ENCODE measurements at regions not wholly inside any gene's neighbourhood (a gene's known extent, or its start where the extent isn't known, plus 50 kb on each side); places are given as distances from the start of the nearest gene placed in this dataset.

DNA sequence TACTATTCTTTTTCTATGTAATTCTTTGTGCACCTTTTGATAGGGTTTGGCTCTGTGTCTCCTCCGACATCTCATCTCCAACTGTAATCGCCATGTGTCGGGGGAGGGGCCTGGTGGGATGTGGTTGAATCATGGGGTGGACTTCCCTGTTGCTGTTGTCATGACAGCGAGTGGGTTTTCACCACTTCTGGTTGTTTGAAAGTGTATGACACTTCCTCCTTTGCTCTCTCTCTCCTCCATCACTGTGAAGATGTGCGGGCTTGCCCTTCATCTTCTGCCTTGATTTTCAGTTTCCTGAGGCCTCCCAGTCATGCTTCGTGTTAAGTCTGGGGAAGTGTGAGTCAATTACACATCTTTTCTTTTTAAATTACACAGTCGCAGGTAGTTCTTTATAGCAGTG is 225.8 kb upstream of the DPPA4 start:
- Histone ChIP-seq H3K27ac (no peak overlapping the region), H3K27me3 (no peaks in the 10 kb centered on the region), H3K36me3 (no peaks in the 10 kb centered on the region), H3K9me3 (peaks cover 0 to 11% of the 10 kb centered on the region in 2 donors), H3K4me1 (no peaks in the 10 kb centered on the region), H3K4me3 (no peak overlapping the region)
- no peak for DNase-seq (ENCODE audit: low spot score in 2 of 2)
- TF ChIP-seq, protein P1, sequence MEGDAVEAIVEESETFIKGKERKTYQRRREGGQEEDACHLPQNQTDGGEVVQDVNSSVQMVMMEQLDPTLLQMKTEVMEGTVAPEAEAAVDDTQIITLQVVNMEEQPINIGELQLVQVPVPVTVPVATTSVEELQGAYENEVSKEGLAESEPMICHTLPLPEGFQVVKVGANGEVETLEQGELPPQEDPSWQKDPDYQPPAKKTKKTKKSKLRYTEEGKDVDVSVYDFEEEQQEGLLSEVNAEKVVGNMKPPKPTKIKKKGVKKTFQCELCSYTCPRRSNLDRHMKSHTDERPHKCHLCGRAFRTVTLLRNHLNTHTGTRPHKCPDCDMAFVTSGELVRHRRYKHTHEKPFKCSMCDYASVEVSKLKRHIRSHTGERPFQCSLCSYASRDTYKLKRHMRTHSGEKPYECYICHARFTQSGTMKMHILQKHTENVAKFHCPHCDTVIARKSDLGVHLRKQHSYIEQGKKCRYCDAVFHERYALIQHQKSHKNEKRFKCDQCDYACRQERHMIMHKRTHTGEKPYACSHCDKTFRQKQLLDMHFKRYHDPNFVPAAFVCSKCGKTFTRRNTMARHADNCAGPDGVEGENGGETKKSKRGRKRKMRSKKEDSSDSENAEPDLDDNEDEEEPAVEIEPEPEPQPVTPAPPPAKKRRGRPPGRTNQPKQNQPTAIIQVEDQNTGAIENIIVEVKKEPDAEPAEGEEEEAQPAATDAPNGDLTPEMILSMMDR (IDR thresholded peaks at IDR 0.05), result no peak
- intact Hi-C loops (cut with DNase I), result no loop called here

DNA sequence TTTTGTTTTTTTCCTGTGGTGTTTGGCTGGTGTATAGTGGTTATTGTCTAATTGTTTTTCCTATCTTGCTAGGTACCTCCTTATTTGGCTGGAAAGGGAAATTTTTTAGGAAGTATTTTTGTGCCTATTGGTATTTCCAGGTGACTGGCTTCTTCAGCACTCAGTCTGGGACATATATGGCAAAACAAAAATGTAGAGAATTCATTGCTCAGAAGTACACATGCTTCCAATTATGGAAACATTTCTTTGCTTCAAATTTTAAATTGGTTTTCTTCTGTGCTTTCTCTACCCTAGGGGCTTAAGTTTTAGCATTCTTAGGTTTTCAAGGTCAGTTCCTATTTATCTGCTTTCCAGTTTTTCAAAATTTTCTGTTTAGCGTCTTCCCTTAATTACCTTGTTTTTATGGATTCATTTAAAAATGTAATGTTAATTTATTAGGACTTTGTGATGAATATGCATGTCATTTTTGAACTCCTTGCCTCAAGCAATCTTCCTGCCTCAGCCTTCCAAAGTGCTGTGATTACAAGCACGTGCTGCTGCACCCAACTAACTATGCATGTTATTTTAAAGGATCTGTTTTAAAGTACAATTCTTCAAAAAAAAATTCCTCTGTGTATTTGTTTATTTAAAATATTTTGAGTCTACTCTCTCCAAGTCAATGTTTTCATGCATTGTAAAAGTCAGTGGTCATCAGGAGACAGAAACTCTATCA is 231.9 kb upstream of the DPPA4 start:
- Histone ChIP-seq H3K4me1 (no peaks in the 10 kb centered on the region), H3K27me3 (no peaks in the 10 kb centered on the region), H3K36me3 (no peaks in the 10 kb centered on the region), H3K9me3 (no peaks in the 10 kb centered on the region), H3K4me3 (no peak overlapping the region), H3K27ac (no peak overlapping the region)
- TF ChIP-seq, protein P1 (IDR thresholded peaks at IDR 0.05), result no peak
- no peak for DNase-seq (ENCODE audit: low spot score in 2 of 2)
- intact Hi-C loops (cut with DNase I), result no loop called here

DNA sequence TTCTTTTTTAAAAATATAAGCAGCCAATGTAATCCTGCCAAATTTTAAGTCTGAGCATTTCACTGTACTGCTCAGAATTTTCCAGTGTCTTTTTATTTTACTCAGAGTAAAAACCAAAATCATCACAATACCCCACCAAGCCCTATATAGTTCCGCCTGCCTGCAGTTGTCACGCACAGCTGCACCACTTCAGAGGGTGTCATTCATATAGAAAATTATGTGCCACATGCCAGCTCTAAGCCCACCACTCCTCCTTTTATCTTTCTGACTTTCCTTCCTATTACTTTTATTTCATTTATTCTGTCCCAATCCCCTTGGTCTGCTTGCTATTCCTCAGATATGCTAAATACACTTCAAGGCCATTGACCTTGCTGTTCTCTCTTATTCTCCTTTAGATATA is 233.1 kb upstream of the DPPA4 start:
- H3K27ac ChIP-seq, result no peak overlapping the region
- no peak overlapping the region for H3K4me3 ChIP-seq
- no peaks in the 10 kb centered on the region for H3K27me3 ChIP-seq
- intact Hi-C loops (cut with DNase I), result no loop called here
- H3K4me1 ChIP-seq, result no peaks in the 10 kb centered on the region
- no peak for DNase-seq (ENCODE audit: low spot score in 2 of 2)
- no peaks in the 10 kb centered on the region for H3K9me3 ChIP-seq
- TF ChIP-seq, protein P1 (IDR thresholded peaks at IDR 0.05), result no peak
- no peaks in the 10 kb centered on the region for H3K36me3 ChIP-seq

GRCh38 chr3:109572301-109572700 is 235.0 kb upstream of the DPPA4 start:
- H3K4me1 ChIP-seq, result no peaks in the 10 kb centered on the region
- H3K27ac ChIP-seq, result no peak overlapping the region
- H3K27me3 ChIP-seq, result no peaks in the 10 kb centered on the region
- H3K9me3 ChIP-seq, result no peaks in the 10 kb centered on the region
- H3K4me3 ChIP-seq, result no peak overlapping the region
- no peaks in the 10 kb centered on the region for H3K36me3 ChIP-seq
- no peak for DNase-seq (ENCODE audit: low spot score in 2 of 2)
- intact Hi-C loops (cut with DNase I), result no loop called here
- TF ChIP-seq, protein P1 (IDR thresholded peaks at IDR 0.05), result no peak

GRCh38 chr3:109596991-109597390 is 259.6 kb upstream of the DPPA4 start:
- Histone ChIP-seq H3K4me3 (no peak overlapping the region), H3K27me3 (no peaks in the 10 kb centered on the region)

More at GRCh38 chr3:109596991-109597390, 259.6 kb upstream of the DPPA4 start:
- Histone ChIP-seq H3K36me3 (no peaks in the 10 kb centered on the region), H3K9me3 (peaks cover 0 to 9% of the 10 kb centered on the region in 2 donors), H3K4me1 (no peaks in the 10 kb centered on the region), H3K27ac (no peak overlapping the region)
- TF ChIP-seq, protein P1 (IDR thresholded peaks at IDR 0.05), result no peak
- intact Hi-C loops (cut with DNase I), result no loop called here
- DNase-seq (ENCODE audit: low spot score in 2 of 2), result no peak
